HL-60 (cell line): ENCODE measurements at regions not wholly inside any gene's neighbourhood (a gene's known extent, or its start where the extent isn't known, plus 50 kb on each side); places are given as distances from the start of the nearest gene placed in this dataset.

Experiments
- DNase-seq, 2 experiments: peaks; one replicate each; pipeline ENCODE4 v3.0.0-alpha.2; 2010 to 2020; ENCODE audit warnings: low read depth in 1 of 2, low spot score in 1 of 2
- H3K27ac ChIP-seq: fragments of 250-450 bp; sonication (Bioruptor Pico); replicated peaks from 2 replicates; pipeline ENCODE4 v1.5.1; 2020; ENCODE audit warnings: mild to moderate bottlenecking, moderate library complexity
- H3K27me3 ChIP-seq: fragments of 250-450 bp; sonication (Bioruptor Pico); 2 replicates; pipeline ENCODE4 v1.5.1; 2021; ENCODE audit warnings: mild to moderate bottlenecking, moderate library complexity; ENCODE audit not compliant: insufficient read depth, poor library complexity, severe bottlenecking
- H3K4me3 ChIP-seq: replicated peaks from 2 replicates; pipeline ENCODE4 v1.5.1; 2011; ENCODE audit warnings: mild to moderate bottlenecking, control low read depth, low read length; ENCODE audit not compliant: insufficient read depth
- CTCF ChIP-seq: IDR thresholded peaks from one replicate; pipeline ENCODE4 v1.5.1; 2011; ENCODE audit warnings: low read length, control low read depth, inconsistent platforms; ENCODE audit not compliant: insufficient read depth
- GABPA ChIP-seq: IDR thresholded peaks from 2 replicates; pipeline ENCODE4 v1.6.1; 2012; ENCODE audit warnings: low read depth
- POLR2AphosphoS5 ChIP-seq: IDR thresholded peaks from 2 replicates; pipeline ENCODE4 v1.6.1; 2012; ENCODE audit warnings: low read depth
- REST ChIP-seq: IDR thresholded peaks from 2 replicates; pipeline ENCODE4 v1.6.1; 2012; ENCODE audit warnings: low read depth; ENCODE audit not compliant: insufficient replicate concordance
- SPI1 ChIP-seq: IDR thresholded peaks from 2 replicates; pipeline ENCODE4 v1.6.1; 2012; ENCODE audit warnings: low read depth, mild to moderate bottlenecking, borderline replicate concordance

- no peak overlapping the region for H3K27ac ChIP-seq
Measured at GRCh38 chr20:53826090-53826489, 232.5 kb upstream of the ZNF217 start.

GRCh38 chr20:53825282-53825681 lies 231.6 kb upstream of the ZNF217 start:
- TF ChIP-seq GABPA (no peak), POLR2AphosphoS5 (no peak), SPI1 (no peak), REST (no peak), CTCF (no peak)
- Histone ChIP-seq H3K27ac (no peak overlapping the region), H3K27me3 (no peaks in the 10 kb centered on the region), H3K4me3 (no peak overlapping the region)
- no peak for DNase-seq

More at GRCh38 chr20:53826090-53826489, 232.5 kb upstream of the ZNF217 start:
- Histone ChIP-seq H3K27me3 (no peaks in the 10 kb centered on the region), H3K4me3 (no peak overlapping the region)
- DNase-seq, result no peak
- TF ChIP-seq REST (no peak), GABPA (no peak), SPI1 (no peak), POLR2AphosphoS5 (no peak), CTCF (no peak)

GRCh38 chr20:53824779-53825178 lies 231.1 kb upstream of the ZNF217 start:
- H3K27me3 ChIP-seq, result no peaks in the 10 kb centered on the region
- DNase-seq, result no peak

More at GRCh38 chr20:53824779-53825178, 231.1 kb upstream of the ZNF217 start:
- H3K4me3 ChIP-seq, result no peak overlapping the region
- TF ChIP-seq SPI1 (no peak), CTCF (no peak), REST (no peak), POLR2AphosphoS5 (no peak), GABPA (no peak)
- H3K27ac ChIP-seq, result no peak overlapping the region
